ENCODE measurements at regions not wholly inside any gene's neighbourhood (a gene's known extent, or its start where the extent isn't known, plus 50 kb on each side); places are given as distances from the start of the nearest gene placed in this dataset.
"Not testable (repeated sequence)": the region's sequence is repeated elsewhere in the genome, so short reads cannot be mapped to it uniquely, and the experiment has no call there.

DNA sequence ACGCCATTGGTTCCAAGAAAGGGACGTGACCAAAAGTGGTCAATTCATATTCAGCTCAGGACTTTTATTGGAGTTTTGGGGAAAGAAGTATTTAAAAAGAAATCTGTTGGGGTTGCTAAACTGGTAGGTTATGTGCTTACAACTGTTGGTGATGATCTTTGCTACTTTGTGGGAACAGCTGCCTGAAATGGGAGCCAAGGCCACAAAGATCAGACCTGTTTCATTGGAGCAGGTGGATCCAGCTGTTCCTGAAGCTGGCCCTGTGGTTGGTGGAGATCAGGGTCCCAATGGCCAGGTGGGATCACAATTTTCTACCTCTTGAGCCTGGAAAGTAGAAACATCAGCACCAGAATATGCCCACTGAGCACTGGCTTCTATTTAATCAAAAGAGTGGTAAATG lies 144.5 kb downstream of the PSAT1 start:
- DNase-seq (ENCODE audit: insufficient read length, low spot score) (no peak), FAIRE-seq (no peak)
- TF ChIP-seq, protein P1, sequence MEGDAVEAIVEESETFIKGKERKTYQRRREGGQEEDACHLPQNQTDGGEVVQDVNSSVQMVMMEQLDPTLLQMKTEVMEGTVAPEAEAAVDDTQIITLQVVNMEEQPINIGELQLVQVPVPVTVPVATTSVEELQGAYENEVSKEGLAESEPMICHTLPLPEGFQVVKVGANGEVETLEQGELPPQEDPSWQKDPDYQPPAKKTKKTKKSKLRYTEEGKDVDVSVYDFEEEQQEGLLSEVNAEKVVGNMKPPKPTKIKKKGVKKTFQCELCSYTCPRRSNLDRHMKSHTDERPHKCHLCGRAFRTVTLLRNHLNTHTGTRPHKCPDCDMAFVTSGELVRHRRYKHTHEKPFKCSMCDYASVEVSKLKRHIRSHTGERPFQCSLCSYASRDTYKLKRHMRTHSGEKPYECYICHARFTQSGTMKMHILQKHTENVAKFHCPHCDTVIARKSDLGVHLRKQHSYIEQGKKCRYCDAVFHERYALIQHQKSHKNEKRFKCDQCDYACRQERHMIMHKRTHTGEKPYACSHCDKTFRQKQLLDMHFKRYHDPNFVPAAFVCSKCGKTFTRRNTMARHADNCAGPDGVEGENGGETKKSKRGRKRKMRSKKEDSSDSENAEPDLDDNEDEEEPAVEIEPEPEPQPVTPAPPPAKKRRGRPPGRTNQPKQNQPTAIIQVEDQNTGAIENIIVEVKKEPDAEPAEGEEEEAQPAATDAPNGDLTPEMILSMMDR (IDR thresholded peaks at IDR 0.05; ENCODE audit: insufficient read depth, missing control alignments) = no peak

DNA sequence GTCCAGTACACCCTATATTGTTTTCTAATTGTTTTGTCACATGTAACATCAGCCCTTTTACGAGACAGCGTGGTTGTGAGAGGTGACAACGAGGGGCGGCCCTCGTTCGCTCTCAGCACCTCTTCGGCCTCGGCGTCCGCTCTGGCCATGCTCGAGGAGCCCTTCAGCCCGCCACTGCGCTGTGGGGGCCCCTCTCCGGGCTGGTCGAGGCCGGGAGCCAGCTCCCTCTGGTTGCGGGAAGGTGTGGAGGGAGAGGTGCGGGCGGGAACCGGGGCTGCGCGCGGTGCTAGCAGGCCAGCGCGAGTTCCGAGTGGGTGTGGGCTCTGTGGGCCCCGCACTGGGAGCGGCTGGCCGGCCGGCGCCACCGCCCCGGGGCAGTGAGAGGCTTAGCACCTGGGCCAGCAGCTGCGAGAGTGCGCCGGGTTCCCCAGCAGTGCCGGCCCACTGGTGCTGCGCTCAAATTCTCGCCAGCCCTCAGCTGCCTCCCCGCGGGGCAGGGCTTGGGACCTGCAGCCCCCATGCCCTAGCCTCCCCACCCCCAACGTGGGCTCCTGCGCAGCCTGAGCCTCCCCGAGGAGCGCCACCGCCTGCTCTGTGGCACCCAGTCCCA lies 145.0 kb downstream of the PSAT1 start:
- TF ChIP-seq, protein P1 (IDR thresholded peaks at IDR 0.05; ENCODE audit: insufficient read depth, missing control alignments) = no peak

DNA sequence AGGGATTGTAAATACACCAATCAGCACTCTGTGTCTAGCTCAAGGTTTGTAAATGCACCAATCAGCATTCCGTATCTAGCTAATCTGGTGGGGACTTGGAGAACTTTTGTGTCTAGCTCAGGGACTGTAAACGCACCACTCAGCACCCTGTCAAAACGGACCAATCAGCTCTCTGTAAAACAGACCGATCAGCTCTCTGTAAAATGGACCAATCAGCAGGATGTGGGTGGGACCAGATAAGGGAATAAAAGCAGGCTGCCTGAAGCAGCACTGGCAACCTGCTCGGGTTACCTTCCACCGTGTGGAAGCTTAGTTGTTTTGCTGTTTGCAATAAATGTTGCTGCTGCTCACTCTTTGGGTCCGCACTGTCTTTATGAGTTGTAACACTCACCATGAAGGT lies 145.7 kb downstream of the PSAT1 start:
- FAIRE-seq; DNase-seq (ENCODE audit: insufficient read length, low spot score): not testable (repeated sequence)

More for the DNA sequence above, 145.0 kb downstream of the PSAT1 start:
- DNase-seq (ENCODE audit: insufficient read length, low spot score) (no peak), FAIRE-seq (no peak)

DNA sequence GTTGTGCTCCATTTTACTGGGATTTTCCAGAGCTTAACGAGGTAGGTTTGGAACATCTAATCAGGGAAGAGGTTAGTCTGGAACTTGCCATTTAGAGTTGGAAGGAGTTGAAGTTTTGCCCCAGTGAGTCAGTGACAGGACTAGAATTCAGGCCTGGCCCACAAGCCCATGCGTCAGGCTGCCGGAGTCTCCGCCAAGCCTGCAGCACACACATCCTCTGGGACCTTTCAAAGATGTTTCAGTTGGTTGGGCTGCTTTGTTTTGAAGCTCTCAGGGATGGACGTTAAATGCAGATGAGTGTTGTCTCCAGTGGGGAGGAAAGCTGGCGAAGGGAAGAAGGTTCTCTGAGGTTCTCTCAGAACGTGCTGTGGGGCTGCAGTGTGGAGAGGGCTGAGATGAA lies 147.0 kb downstream of the PSAT1 start:
- TF ChIP-seq, protein P1 (IDR thresholded peaks at IDR 0.05; ENCODE audit: insufficient read depth, missing control alignments) = no peak
- FAIRE-seq (no peak), DNase-seq (ENCODE audit: insufficient read length, low spot score) (no peak)

DNA sequence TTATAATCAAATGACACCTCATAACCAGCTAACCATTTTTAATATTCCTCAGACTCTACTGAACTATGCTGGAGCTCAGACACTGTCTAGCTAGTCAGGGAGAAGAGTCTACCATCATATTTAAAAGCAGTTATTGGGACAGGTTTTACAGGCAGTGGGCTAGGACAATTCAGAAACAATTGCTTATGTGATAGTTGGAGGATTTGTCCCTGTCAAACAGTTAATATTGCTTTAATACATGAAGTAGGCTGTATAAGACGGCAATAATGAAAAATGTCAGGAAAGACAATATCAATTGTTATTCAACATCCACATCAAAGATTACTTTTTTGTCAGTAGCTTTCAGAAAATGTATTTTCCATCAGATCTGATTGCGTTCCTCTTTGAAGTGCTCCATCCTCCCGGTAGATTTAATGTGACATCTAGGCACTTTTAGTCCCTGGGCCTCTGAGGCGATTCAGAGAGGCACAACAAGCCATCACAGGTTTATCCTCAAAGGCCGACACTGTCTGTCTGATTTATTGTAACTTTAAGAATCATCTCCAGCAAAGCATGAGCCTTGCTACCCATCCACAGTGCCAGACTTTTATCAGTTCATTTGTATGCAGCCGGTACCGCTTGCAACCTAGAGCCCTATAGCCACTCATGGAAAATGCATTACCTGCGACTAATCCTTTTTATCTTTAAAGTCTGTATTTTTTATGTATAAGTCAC lies 152.2 kb downstream of the PSAT1 start:
- no peak for DNase-seq (ENCODE audit: insufficient read length, low spot score)
- FAIRE-seq = no peak
- TF ChIP-seq, protein P1 (IDR thresholded peaks at IDR 0.05; ENCODE audit: insufficient read depth, missing control alignments) = no peak

DNA sequence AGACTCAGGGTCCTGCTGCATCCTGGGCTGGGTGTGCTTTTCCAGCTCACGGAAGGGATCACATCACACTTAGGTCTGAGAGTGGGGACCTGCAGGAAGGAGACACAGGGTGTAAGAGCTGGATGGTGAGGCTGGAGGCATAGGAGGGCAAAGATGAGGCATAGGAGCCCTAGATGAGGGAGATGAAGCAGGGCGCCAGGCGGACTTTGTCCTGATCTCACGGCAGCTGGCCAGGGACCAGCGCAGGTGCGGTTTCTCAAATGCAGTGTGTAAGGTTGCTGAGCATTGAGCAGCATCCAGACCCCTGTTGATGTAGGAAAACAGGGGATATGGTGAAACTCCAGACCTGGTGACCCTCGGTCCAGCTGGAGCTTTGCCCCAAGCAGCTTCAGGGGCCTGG lies 156.5 kb downstream of the PSAT1 start:
- DNase-seq (ENCODE audit: insufficient read length, low spot score) (no peak), FAIRE-seq (no peak)
- TF ChIP-seq, protein P1 (IDR thresholded peaks at IDR 0.05; ENCODE audit: insufficient read depth, missing control alignments) = no peak

DNA sequence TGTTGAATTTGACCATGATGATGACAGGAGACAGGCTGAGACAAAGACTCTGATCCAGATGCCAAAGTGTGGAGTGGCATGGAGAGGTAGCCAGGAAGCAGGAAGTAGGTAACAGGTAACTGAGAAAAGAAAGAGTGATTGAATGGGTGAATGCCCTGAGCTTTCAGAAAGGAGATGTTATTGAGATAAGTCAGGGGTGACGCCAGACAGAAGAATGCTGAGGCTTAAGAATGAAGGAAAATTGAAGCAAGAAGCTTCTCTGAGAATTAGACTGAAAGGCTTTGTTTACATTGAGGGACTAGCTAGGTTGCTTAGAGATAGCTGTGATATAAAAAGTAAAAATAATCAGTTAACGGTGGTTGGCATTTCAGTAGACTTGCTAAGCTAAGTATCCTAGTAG lies 165.7 kb downstream of the PSAT1 start:
- FAIRE-seq (no peak), DNase-seq (ENCODE audit: insufficient read length, low spot score) (no peak)
- TF ChIP-seq, protein P1 (IDR thresholded peaks at IDR 0.05; ENCODE audit: insufficient read depth, missing control alignments) = no peak

Measured in D721Med (cell line).